HEK293 (cell line): ENCODE measurements at regions not wholly inside any gene's neighbourhood (a gene's known extent, or its start where the extent isn't known, plus 50 kb on each side); places are given as distances from the start of the nearest gene placed in this dataset.

Experiments
- CTCF ChIA-PET: fragments of 350-600 bp; formaldehyde crosslinking; extraction: SDS; loops from one replicate; lab custom pipeline; 2021; ENCODE audit warnings: antibody characterized with exemption; lab: Yijun Ruan, JAX
- POLR2A ChIA-PET: fragments of 300-600 bp; formaldehyde crosslinking; extraction: SDS; loops from one replicate; lab custom pipeline; 2020; ENCODE audit warnings: antibody characterized with exemption, inconsistent platforms; lab: Yijun Ruan, JAX
- H3K27ac ChIP-seq: fragments of 200-500 bp; sonication (Bioruptor generic); 2 replicates; pipeline ENCODE4 v1.5.1; 2014; ENCODE audit warnings: low read depth, low read length, control low read depth, inconsistent platforms; ENCODE audit errors: extremely low read depth
- H3K36me3 ChIP-seq, 2 experiments: fragments of 200-500 bp in 1 of 2; sonication (Bioruptor generic) in 1 of 2; 1 replicate in 1 of 2; 2 replicates in 1 of 2; pipeline ENCODE4 v1.5.1; 2014 to 2017; ENCODE audit warnings: inconsistent platforms in 2 of 2, low read length in 2 of 2; ENCODE audit not compliant: control insufficient read depth in 2 of 2, insufficient read depth in 1 of 2
- H3K4me1 ChIP-seq: fragments of 200-500 bp; sonication (Bioruptor generic); 2 replicates; pipeline ENCODE4 v1.5.1; 2014; ENCODE audit warnings: mild to moderate bottlenecking, low read length, inconsistent platforms; ENCODE audit not compliant: control insufficient read depth, insufficient read depth
- H3K4me3 ChIP-seq: 2 replicates; pipeline ENCODE4 v1.5.1; 2011; ENCODE audit warnings: low read depth, mild to moderate bottlenecking, control low read depth, low read length, moderate library complexity
- H3K9me3 ChIP-seq: fragments of 200-500 bp; sonication (Bioruptor generic); 2 replicates; pipeline ENCODE4 v1.5.1; 2014; ENCODE audit warnings: low read depth, low read length, inconsistent platforms; ENCODE audit not compliant: control insufficient read depth, insufficient read depth
- KLF16 ChIP-seq: fragments of 450-650 bp; formaldehyde crosslinking; IDR thresholded peaks from 2 replicates; pipeline ENCODE4 v1.5.1; 2017; ENCODE audit warnings: missing biosample characterization, missing genetic modification characterization
- TCF7L2 ChIP-seq: IDR thresholded peaks from 2 replicates; pipeline ENCODE4 v1.6.1; 2011; ENCODE audit warnings: low read depth, mild to moderate bottlenecking, inconsistent platforms, low read length, moderate library complexity, borderline replicate concordance
- ZNF112 ChIP-seq: fragments of 450-650 bp; formaldehyde crosslinking; IDR thresholded peaks from 2 replicates; pipeline ENCODE4 v1.5.0; 2017; ENCODE audit warnings: missing biosample characterization, missing genetic modification characterization
- ZNF114 ChIP-seq: fragments of 450-650 bp; formaldehyde crosslinking; IDR thresholded peaks from 2 replicates; pipeline ENCODE4 v1.5.0; 2017; ENCODE audit warnings: missing biosample characterization, missing genetic modification characterization
- ZNF18 ChIP-seq: fragments of 450-650 bp; formaldehyde crosslinking; IDR thresholded peaks from 2 replicates; pipeline ENCODE4 v1.5.1; 2016; ENCODE audit warnings: missing biosample characterization, missing genetic modification characterization
- ZNF202 ChIP-seq: fragments of 450-650 bp; formaldehyde crosslinking; IDR thresholded peaks from 2 replicates; pipeline ENCODE4 v1.5.1; 2016; ENCODE audit warnings: missing biosample characterization, missing genetic modification characterization, borderline replicate concordance
- ZNF501 ChIP-seq: fragments of 450-650 bp; formaldehyde crosslinking; IDR thresholded peaks from 2 replicates; pipeline ENCODE4 v1.5.1; 2016; ENCODE audit warnings: missing biosample characterization, missing genetic modification characterization
- ZNF549 ChIP-seq: fragments of 450-650 bp; IDR thresholded peaks from 2 replicates; pipeline ENCODE4 v1.5.1; 2018; ENCODE audit warnings: missing biosample characterization, missing genetic modification characterization, mild to moderate bottlenecking, inconsistent platforms, moderate library complexity
- ZNF660 ChIP-seq: fragments of 450-650 bp; IDR thresholded peaks from 2 replicates; pipeline ENCODE4 v1.5.1; 2018; ENCODE audit warnings: missing biosample characterization, mild to moderate bottlenecking, missing genetic modification characterization
- ZNF670 ChIP-seq: fragments of 450-650 bp; formaldehyde crosslinking; IDR thresholded peaks from 2 replicates; pipeline ENCODE4 v1.5.1; 2016; ENCODE audit warnings: missing biosample characterization, missing genetic modification characterization, low read depth
- ZNF707 ChIP-seq: fragments of 450-650 bp; formaldehyde crosslinking; IDR thresholded peaks from 2 replicates; pipeline ENCODE4 v1.5.1; 2016; ENCODE audit warnings: missing biosample characterization, missing genetic modification characterization
- ZNF785 ChIP-seq: fragments of 450-650 bp; formaldehyde crosslinking; IDR thresholded peaks from 2 replicates; pipeline ENCODE4 v1.5.1; 2016; ENCODE audit warnings: missing biosample characterization, missing genetic modification characterization
- TF ChIP-seq, protein P1 (sequence below): fragments of 450-650 bp; formaldehyde crosslinking; IDR thresholded peaks from 2 replicates; pipeline ENCODE4 v1.5.1; 2016; ENCODE audit warnings: missing biosample characterization, missing genetic modification characterization, low read depth
- TF ChIP-seq, protein P2 (sequence below): fragments of 450-650 bp; formaldehyde crosslinking; IDR thresholded peaks from 2 replicates; pipeline ENCODE4 v1.5.0; 2017; ENCODE audit warnings: missing biosample characterization, missing genetic modification characterization, borderline replicate concordance
- TF ChIP-seq, protein P3 (sequence below): fragments of 450-650 bp; formaldehyde crosslinking; IDR thresholded peaks from 2 replicates; pipeline ENCODE4 v1.5.1; 2016; ENCODE audit warnings: missing biosample characterization, missing genetic modification characterization
- TF ChIP-seq, protein P4 (sequence below): fragments of 450-650 bp; formaldehyde crosslinking; IDR thresholded peaks from 2 replicates; pipeline ENCODE4 v1.5.1; 2016; ENCODE audit warnings: missing biosample characterization, missing genetic modification characterization, borderline replicate concordance

- TF ChIP-seq, protein P1, sequence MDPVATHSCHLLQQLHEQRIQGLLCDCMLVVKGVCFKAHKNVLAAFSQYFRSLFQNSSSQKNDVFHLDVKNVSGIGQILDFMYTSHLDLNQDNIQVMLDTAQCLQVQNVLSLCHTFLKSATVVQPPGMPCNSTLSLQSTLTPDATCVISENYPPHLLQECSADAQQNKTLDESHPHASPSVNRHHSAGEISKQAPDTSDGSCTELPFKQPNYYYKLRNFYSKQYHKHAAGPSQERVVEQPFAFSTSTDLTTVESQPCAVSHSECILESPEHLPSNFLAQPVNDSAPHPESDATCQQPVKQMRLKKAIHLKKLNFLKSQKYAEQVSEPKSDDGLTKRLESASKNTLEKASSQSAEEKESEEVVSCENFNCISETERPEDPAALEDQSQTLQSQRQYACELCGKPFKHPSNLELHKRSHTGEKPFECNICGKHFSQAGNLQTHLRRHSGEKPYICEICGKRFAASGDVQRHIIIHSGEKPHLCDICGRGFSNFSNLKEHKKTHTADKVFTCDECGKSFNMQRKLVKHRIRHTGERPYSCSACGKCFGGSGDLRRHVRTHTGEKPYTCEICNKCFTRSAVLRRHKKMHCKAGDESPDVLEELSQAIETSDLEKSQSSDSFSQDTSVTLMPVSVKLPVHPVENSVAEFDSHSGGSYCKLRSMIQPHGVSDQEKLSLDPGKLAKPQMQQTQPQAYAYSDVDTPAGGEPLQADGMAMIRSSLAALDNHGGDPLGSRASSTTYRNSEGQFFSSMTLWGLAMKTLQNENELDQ (tag by site-specific recombination) = no peak
- TF ChIP-seq, protein P2, sequence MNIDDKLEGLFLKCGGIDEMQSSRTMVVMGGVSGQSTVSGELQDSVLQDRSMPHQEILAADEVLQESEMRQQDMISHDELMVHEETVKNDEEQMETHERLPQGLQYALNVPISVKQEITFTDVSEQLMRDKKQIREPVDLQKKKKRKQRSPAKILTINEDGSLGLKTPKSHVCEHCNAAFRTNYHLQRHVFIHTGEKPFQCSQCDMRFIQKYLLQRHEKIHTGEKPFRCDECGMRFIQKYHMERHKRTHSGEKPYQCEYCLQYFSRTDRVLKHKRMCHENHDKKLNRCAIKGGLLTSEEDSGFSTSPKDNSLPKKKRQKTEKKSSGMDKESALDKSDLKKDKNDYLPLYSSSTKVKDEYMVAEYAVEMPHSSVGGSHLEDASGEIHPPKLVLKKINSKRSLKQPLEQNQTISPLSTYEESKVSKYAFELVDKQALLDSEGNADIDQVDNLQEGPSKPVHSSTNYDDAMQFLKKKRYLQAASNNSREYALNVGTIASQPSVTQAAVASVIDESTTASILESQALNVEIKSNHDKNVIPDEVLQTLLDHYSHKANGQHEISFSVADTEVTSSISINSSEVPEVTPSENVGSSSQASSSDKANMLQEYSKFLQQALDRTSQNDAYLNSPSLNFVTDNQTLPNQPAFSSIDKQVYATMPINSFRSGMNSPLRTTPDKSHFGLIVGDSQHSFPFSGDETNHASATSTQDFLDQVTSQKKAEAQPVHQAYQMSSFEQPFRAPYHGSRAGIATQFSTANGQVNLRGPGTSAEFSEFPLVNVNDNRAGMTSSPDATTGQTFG (tag by site-specific recombination) = no peak
- TF ChIP-seq ZNF549 (tag by site-specific recombination) (no peak), ZNF707 (tag by site-specific recombination) (no peak), TCF7L2 (no peak), ZNF660 (tag by site-specific recombination) (no peak), ZNF202 (tag by site-specific recombination) (no peak), ZNF18 (tag by site-specific recombination) (no peak)
Observed at GRCh38 chr2:88857274-88857741, 165.8 kb downstream of the RPIA start (continued).

DNA sequence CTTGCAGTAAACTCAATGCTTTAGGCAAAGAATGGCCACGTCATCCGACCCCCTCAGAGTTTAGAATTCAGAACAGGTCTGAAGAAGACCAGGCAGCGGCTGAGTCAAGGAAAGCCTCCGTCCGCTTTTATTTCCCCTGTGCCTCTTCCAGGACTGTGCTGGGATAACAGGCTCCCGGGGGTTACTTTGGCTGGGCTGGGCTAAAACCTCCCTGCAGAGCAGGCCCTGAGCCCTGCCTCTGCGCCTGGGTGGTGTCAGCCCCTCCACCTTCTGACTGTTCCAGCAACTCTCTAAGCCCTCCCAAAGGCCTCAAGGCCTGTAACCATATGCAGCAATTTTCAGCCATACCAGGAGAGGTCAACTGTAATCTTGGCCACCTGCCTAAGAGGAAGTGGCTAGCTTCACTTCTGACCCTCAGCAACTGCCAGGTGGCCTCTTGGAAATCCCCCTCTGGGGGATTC, 166.5 kb downstream of the RPIA start:
- no peaks in the 10 kb centered on the region for H3K36me3 ChIP-seq
- no peaks in the 10 kb centered on the region for H3K4me1 ChIP-seq
- no peak overlapping the region for H3K4me3 ChIP-seq
- ChIA-PET CTCF (interaction anchor here (0.6 to 1.5 kb wide), 3 partner anchors 16 to 83 kb away, joined by 3 to 5 read pairs (median 3); no protein-coding TSS in a partner anchor), POLR2A (no interaction called here)
- H3K9me3 ChIP-seq = no peaks in the 10 kb centered on the region
- no peak for TF ChIP-seq ZNF785 (tag by site-specific recombination)
- no peak for TF ChIP-seq ZNF114 (tag by site-specific recombination)
- TF ChIP-seq ZNF112 (tag by site-specific recombination) = no peak
- TF ChIP-seq, protein P3, sequence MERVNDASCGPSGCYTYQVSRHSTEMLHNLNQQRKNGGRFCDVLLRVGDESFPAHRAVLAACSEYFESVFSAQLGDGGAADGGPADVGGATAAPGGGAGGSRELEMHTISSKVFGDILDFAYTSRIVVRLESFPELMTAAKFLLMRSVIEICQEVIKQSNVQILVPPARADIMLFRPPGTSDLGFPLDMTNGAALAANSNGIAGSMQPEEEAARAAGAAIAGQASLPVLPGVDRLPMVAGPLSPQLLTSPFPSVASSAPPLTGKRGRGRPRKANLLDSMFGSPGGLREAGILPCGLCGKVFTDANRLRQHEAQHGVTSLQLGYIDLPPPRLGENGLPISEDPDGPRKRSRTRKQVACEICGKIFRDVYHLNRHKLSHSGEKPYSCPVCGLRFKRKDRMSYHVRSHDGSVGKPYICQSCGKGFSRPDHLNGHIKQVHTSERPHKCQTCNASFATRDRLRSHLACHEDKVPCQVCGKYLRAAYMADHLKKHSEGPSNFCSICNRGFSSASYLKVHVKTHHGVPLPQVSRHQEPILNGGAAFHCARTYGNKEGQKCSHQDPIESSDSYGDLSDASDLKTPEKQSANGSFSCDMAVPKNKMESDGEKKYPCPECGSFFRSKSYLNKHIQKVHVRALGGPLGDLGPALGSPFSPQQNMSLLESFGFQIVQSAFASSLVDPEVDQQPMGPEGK (tag by site-specific recombination) = no peak
- TF ChIP-seq ZNF501 (tag by site-specific recombination) = no peak
- TF ChIP-seq ZNF670 (tag by site-specific recombination) = no peak
- TF ChIP-seq, protein P4, sequence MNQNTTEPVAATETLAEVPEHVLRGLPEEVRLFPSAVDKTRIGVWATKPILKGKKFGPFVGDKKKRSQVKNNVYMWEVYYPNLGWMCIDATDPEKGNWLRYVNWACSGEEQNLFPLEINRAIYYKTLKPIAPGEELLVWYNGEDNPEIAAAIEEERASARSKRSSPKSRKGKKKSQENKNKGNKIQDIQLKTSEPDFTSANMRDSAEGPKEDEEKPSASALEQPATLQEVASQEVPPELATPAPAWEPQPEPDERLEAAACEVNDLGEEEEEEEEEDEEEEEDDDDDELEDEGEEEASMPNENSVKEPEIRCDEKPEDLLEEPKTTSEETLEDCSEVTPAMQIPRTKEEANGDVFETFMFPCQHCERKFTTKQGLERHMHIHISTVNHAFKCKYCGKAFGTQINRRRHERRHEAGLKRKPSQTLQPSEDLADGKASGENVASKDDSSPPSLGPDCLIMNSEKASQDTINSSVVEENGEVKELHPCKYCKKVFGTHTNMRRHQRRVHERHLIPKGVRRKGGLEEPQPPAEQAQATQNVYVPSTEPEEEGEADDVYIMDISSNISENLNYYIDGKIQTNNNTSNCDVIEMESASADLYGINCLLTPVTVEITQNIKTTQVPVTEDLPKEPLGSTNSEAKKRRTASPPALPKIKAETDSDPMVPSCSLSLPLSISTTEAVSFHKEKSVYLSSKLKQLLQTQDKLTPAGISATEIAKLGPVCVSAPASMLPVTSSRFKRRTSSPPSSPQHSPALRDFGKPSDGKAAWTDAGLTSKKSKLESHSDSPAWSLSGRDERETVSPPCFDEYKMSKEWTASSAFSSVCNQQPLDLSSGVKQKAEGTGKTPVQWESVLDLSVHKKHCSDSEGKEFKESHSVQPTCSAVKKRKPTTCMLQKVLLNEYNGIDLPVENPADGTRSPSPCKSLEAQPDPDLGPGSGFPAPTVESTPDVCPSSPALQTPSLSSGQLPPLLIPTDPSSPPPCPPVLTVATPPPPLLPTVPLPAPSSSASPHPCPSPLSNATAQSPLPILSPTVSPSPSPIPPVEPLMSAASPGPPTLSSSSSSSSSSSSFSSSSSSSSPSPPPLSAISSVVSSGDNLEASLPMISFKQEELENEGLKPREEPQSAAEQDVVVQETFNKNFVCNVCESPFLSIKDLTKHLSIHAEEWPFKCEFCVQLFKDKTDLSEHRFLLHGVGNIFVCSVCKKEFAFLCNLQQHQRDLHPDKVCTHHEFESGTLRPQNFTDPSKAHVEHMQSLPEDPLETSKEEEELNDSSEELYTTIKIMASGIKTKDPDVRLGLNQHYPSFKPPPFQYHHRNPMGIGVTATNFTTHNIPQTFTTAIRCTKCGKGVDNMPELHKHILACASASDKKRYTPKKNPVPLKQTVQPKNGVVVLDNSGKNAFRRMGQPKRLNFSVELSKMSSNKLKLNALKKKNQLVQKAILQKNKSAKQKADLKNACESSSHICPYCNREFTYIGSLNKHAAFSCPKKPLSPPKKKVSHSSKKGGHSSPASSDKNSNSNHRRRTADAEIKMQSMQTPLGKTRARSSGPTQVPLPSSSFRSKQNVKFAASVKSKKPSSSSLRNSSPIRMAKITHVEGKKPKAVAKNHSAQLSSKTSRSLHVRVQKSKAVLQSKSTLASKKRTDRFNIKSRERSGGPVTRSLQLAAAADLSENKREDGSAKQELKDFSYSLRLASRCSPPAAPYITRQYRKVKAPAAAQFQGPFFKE (tag by site-specific recombination) = no peak
- TF ChIP-seq KLF16 = no peak
- H3K27ac ChIP-seq = no peak overlapping the region
